GM18511 (cell line): ENCODE measurements at regions not wholly inside any gene's neighbourhood (a gene's known extent, or its start where the extent isn't known, plus 50 kb on each side); places are given as distances from the start of the nearest gene placed in this dataset.
"Not testable (repeated sequence)": the region's sequence is repeated elsewhere in the genome, so short reads cannot be mapped to it uniquely, and the experiment has no call there.

Source experiments
- ATAC-seq: cut with Tn5 transposase; IDR thresholded peaks from one replicate; pipeline ENCODE4 v1.9.1; 2021; ENCODE audit warnings: mild to moderate bottlenecking, moderate library complexity; ENCODE audit not compliant: unreplicated experiment

- no peak for ATAC-seq
Observed at GRCh38 chr11:106276859-106277436, 199.5 kb downstream of the AASDHPPT start.

GRCh38 chr11:106277484-106277883 is 200.0 kb downstream of the AASDHPPT start:
- no peak for ATAC-seq

DNA sequence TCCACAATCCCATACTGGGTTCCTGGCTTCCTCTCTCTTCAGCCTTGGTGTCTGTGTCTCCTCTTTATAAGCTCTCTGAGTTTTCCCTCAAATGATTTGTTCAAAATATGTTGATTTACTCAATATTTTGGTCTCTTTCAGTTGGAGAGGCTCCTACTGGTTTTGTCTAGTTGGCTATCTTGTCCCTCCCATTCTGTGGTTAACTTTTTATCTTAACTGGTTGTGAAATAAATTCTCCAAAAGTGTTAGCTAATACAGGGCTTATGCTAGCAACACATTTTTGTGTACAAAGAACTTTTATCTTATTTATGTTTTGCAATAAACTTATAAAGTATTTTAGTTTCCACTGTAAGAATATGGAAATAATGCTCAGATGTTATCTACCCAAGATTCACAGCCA is 200.9 kb downstream of the AASDHPPT start:
- ATAC-seq: no peak

DNA sequence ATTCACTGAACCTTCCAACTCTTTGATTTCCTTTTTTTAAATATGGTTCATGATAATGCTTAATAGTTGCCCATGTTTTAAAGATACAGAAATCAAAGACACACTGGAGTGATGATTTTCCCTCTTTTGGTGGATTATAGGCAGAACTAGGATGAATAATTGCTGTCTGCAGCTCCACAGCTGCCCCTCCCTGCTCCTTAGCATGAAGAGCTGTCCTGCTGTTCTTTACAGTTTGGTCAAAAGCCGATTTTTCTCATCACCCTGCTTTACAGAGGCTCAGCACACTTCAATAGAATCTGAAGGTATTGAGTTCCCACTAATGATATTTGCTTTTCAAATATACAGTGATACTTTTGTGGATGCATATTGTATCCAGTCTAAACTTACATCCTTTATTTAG is 202.6 kb downstream of the AASDHPPT start:
- no peak for ATAC-seq

DNA sequence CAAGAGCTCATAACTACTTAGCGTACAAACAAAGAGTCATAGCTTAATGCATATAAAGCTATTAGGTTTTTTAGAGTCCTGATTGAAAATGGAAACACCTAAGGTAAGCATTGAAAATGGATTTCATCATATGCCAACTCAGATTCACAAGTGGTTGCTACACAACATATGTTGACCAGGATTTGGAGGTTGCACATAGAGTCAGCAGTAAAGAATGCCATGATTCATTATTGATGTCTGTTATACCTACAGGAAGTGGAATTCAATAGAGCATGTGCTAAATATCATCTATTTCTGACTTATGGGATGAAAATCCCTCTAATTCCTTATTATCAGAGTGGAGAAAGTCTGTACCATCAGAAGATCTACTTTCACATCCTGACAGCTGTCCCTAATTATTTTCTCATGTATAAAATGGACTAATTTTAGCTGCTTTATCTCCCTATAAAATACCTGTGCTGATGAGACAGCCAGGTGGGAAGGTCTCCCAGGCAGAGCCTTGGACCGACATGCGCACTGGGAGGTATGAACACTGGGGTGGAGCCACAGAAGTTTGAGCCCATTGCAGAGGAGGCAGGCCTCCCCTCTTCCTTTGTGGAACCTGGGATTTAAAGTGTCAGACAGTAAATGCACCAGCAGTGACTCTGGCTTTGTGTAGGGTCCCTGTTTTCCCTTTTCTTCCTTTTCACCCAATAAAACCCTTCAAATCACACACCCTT is 204.2 kb downstream of the AASDHPPT start:
- no peak for ATAC-seq

- no peak for ATAC-seq
Observed at GRCh38 chr11:106286881-106287504, 209.5 kb downstream of the AASDHPPT start.

GRCh38 chr11:106288057-106288456 is 210.6 kb downstream of the AASDHPPT start:
- no peak for ATAC-seq

DNA sequence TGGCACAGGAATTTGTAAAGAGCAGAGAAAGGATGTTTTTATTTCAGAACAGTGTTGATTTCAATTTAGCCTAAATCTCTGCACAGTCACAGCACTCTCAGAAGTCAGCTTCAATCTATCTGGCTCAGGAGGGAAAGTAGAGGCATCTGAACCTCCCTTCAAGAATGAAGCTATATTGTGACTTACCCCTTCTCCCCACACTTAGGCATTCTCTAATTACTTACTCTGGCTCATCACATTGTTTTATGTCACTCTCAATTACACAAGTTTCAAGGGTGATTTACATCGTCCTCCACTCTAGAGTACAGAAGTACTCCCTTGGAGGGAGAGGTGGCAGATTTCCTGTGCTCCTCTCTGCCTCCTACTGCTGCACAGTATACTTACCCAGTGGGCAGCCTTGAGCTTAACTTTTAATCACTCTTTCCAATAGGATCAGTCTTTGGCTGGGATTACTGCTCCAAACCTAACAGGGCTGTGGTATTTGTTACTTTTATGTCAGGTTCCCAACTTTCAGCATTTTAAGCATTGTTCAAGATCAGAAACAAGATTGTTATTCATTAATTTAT is 211.4 kb downstream of the AASDHPPT start:
- ATAC-seq: no peak

GRCh38 chr11:106292526-106292925 is 215.1 kb downstream of the AASDHPPT start:
- no peak for ATAC-seq

DNA sequence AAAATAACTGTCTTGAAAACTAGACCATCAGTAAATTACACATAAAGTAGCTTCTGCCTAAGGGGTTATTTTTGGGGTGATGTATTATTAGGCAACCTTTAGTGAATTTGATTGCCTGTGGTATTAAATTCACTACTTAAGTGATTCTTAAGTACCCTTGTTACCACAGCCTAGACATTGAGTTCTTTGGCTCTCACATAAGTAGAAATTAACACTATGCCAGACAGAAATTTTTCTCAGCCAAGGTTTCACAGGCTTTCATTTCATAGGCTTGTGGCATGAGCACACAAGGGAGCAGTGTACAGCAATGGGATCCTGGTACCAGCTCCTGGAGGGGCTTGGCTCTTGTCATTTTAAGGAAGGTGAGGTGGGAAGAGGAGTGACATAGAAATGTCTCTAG is 218.5 kb downstream of the AASDHPPT start:
- no peak for ATAC-seq

- ATAC-seq: no peak
Observed at GRCh38 chr11:106302416-106302815, 225.0 kb downstream of the AASDHPPT start.

- no peak for ATAC-seq
Observed at GRCh38 chr11:106304274-106304673, 226.8 kb downstream of the AASDHPPT start.

DNA sequence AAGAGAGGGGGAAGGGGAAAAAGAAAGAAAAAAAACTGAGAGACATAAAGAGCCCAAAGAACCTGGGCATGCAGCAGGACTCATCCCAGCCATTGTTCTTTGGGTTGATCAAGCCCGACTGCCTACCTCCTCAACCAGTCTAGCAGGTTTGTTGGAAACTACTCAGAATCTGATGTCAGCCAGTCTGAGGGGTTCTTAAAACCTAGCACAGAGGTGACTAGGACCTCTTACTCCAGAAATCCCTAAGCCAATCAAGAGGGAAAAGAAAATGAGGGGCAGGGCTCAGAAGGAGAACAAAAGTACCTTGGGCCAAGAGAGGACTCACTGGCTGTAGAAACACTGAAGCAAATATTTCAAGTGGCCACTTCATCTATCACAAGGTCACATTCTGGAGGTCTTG is 228.0 kb downstream of the AASDHPPT start:
- no peak for ATAC-seq

GRCh38 chr11:106306942-106307341 is 229.5 kb downstream of the AASDHPPT start:
- no peak for ATAC-seq

GRCh38 chr11:106309070-106309684 is 231.7 kb downstream of the AASDHPPT start:
- ATAC-seq: no peak

- no peak for ATAC-seq
Observed at GRCh38 chr11:106311531-106312230, 234.2 kb downstream of the AASDHPPT start.

GRCh38 chr11:106317208-106317773 is 239.8 kb downstream of the AASDHPPT start:
- not testable (repeated sequence) for ATAC-seq

- no peak for ATAC-seq
Observed at GRCh38 chr11:106321601-106322000, 244.1 kb downstream of the AASDHPPT start.

DNA sequence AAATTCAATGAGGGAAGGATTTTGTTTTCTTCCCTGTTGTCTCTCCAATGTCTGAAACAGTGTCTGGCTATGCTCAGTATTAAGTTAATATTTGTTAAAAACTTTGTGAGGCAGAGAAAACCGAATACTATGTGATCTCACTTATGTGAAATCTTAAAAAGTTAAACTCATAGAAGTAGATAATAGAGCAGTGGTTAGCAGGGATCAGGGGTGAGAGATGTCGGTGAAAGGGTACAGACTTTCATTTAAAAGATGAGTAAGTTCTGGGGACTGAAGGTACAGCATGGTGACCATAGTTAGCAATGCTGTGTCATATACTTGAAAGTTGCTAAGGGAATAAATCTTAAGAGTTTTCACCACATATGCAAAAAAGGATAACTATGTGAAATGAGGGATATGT is 244.6 kb downstream of the AASDHPPT start:
- no peak for ATAC-seq

DNA sequence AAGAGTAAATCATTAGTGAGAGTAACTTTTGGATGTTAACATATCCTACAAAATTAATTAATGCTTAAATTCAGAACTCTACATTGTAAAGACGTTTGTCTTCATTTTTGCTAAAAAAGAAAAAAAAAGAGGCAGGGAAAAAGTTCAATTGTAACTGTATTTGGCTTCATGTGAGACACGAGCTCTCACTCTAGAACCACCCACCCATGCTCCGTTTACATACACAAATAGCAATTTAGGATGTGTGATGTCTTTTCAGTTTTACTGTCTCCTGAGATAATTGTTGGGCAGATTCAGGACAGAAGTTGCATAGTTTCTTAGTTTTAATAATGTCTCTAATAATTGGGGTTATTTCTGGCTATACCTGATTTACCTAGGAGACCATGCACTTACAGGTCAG is 248.6 kb downstream of the AASDHPPT start:
- ATAC-seq: no peak

GRCh38 chr11:106327134-106327533 is 249.7 kb downstream of the AASDHPPT start:
- ATAC-seq: no peak
